ENCODE measurements at regions not wholly inside any gene's neighbourhood (a gene's known extent, or its start where the extent isn't known, plus 50 kb on each side); places are given as distances from the start of the nearest gene placed in this dataset.

DNA sequence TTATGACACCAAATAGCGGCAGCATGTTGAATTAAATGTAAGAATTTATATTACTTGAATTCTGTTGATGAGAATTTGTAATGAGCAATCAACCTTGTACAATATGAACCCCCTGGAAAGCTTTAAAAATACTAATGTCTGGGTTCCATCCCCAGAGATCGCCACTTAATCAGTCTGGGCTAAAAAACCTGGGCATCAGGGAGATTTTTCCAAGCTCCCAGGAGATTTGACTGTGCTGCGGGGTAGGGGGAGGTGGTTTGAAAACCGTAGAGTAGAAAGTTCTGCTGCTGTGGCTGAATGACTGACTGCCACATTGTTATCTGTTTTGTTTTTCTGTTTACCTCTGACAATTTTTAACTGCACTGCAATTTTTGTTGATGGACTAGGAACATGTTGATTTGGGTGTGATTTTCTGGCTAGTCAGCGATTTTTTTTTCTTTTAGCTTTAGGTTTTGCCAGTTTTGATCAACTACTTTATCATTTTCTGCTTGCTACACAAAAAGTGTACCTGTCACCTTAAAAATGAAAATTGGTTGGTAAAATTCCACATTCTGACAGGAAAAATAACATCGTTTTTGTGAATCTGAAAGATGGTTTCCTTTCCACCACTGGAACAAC lies 79.3 kb downstream of the PCTP start:
- Histone ChIP-seq H3K4me3 (ENCODE audit: extremely low read depth in 1 of 4, insufficient read depth in 2 of 4, low read depth in 3 of 4, low read length in 4 of 4) (no peak overlapping the region), H4K20me1 (replicated peaks in 1 of 2; ENCODE audit: control insufficient read depth in 1 of 2, insufficient read depth in 2 of 2, low read length in 2 of 2) (no peaks in the 10 kb centered on the region), H3K4ac (replicated peaks; ENCODE audit: insufficient read length, low read depth, low read length) (no peak overlapping the region), H2AK5ac (ENCODE audit: low read depth, low read length) (no peak overlapping the region), H3K9me3 (ENCODE audit: insufficient read depth in 2 of 2, low read depth in 1 of 2, low read length in 1 of 2) (no peaks in the 10 kb centered on the region), H3K27me3 (replicated peaks in 1 of 4; ENCODE audit: control insufficient read depth in 3 of 4, extremely low read depth in 1 of 4, insufficient read depth in 3 of 4, low read length in 3 of 4) (no peaks in the 10 kb centered on the region), H2BK20ac (ENCODE audit: low read length) (no peak overlapping the region), H4K5ac (ENCODE audit: insufficient read length, low read depth, low read length) (no peak overlapping the region), H3K79me2 (ENCODE audit: control insufficient read depth in 1 of 2, insufficient read depth in 2 of 2, low read length in 2 of 2) (no peaks in the 10 kb centered on the region), H3K79me1 (ENCODE audit: low read depth, low read length) (no peaks in the 10 kb centered on the region), H2AFZ (ENCODE audit: low read length) (no peak overlapping the region), H3K9ac (replicated peaks in 1 of 4; ENCODE audit: extremely low read depth in 1 of 4, low read depth in 3 of 4, low read length in 3 of 4) (no peak overlapping the region), H4K8ac (ENCODE audit: extremely low read depth, insufficient read depth, low read length) (no peak overlapping the region), H3K56ac (replicated peaks; ENCODE audit: insufficient read length, low read depth, low read length) (no peak overlapping the region), H3K4me1 (replicated peaks in 1 of 4; ENCODE audit: control insufficient read depth in 3 of 4, insufficient read depth in 4 of 4, low read length in 3 of 4) (no peaks in the 10 kb centered on the region), H3K4me2 (ENCODE audit: insufficient read depth in 1 of 2, low read depth in 2 of 2, low read length in 2 of 2) (no peak overlapping the region), H3K23ac (ENCODE audit: insufficient read length) (no peak overlapping the region), H4K91ac (replicated peaks; ENCODE audit: insufficient read length, low read length) (no peak overlapping the region), H2BK15ac (ENCODE audit: low read length) (no peak overlapping the region), H2BK12ac (ENCODE audit: low read depth, low read length) (no peak overlapping the region), H3K18ac (ENCODE audit: extremely low read depth, low read length) (no peak overlapping the region), H3K36me3 (ENCODE audit: control insufficient read depth in 2 of 4, insufficient read depth in 4 of 4, low read length in 3 of 4) (no peaks in the 10 kb centered on the region), H3K23me2 (ENCODE audit: low read depth, low read length) (no peaks in the 10 kb centered on the region), H2BK5ac (ENCODE audit: low read depth, low read length) (no peak overlapping the region), H2BK120ac (replicated peaks; ENCODE audit: low read depth, low read length) (no peak overlapping the region), H3K27ac (ENCODE audit: low read depth, low read length) (no peak overlapping the region), H3K14ac (ENCODE audit: insufficient read length) (no peak overlapping the region)
- WGBS, 2 experiments (ENCODE audit: extremely low coverage in 1 of 2, insufficient coverage in 1 of 2, insufficient read length in 1 of 2, insufficient replicate concordance in 2 of 2, low coverage in 1 of 2, low lambda C conversion rate in 2 of 2, missing lambda C conversion rate in 1 of 2), result 76% methylated on average over 6 of the region's 6 CpGs; no CpG with 5 or more reads in 1 of the 2 experiments
- POLR2A ChIA-PET (ENCODE audit: partially characterized antibody), result no interaction called here
- FAIRE-seq (no peak), DNase-seq (ENCODE audit: low read depth in 1 of 2, low spot score in 2 of 2) (no peak)
- TF ChIP-seq MAFK (IDR thresholded peaks at IDR 0.05; ENCODE audit: low read depth, low read length), result peak; percentile 77; the same call in 1 of the 2 replicates
- TF ChIP-seq SIN3A (conservative IDR thresholded peaks at IDR 0.05 in 1 of 2, IDR thresholded peaks at IDR 0.05 in 1 of 2; ENCODE audit: low read depth in 1 of 2, low read length in 2 of 2), result no peak
- TF ChIP-seq RAD21 (IDR thresholded peaks at IDR 0.05 in 1 of 2, conservative IDR thresholded peaks at IDR 0.05 in 1 of 2; ENCODE audit: low read depth in 2 of 2, low read length in 2 of 2), result no peak
- CTCF ChIA-PET (ENCODE audit: partially characterized antibody), result interaction anchor here (0.6 to 3.1 kb wide), 4 partner anchors 9 to 473 kb away, joined by 3 to 17 read pairs (median 4); no protein-coding TSS in a partner anchor
